Glutamatergic neuron (in vitro differentiated cells): ENCODE measurements at regions not wholly inside any gene's neighbourhood (a gene's known extent, or its start where the extent isn't known, plus 50 kb on each side); places are given as distances from the start of the nearest gene placed in this dataset.

Source experiments
- DNase-seq: peaks from one replicate; pipeline ENCODE4 v3.0.0; 2022
- H3K27ac Mint-ChIP-seq: one replicate; pipeline ENCODE4 v1.8.0; 2020; ENCODE audit warnings: mild to moderate bottlenecking, mixed read lengths, inconsistent platforms; ENCODE audit not compliant: unreplicated experiment
- H3K27me3 Mint-ChIP-seq: one replicate; pipeline ENCODE4 v1.8.0; 2020; ENCODE audit warnings: mild to moderate bottlenecking, moderate library complexity, mixed read lengths, inconsistent platforms; ENCODE audit not compliant: unreplicated experiment
- H3K36me3 Mint-ChIP-seq: one replicate; pipeline ENCODE4 v1.8.0; 2020; ENCODE audit warnings: mild to moderate bottlenecking, mixed read lengths, inconsistent platforms; ENCODE audit not compliant: unreplicated experiment
- H3K4me1 Mint-ChIP-seq: one replicate; pipeline ENCODE4 v1.8.0; 2020; ENCODE audit warnings: mild to moderate bottlenecking, low read depth, mixed read lengths, inconsistent platforms; ENCODE audit not compliant: unreplicated experiment
- H3K4me3 Mint-ChIP-seq: one replicate; pipeline ENCODE4 v1.8.0; 2020; ENCODE audit warnings: mild to moderate bottlenecking, mixed read lengths, inconsistent platforms; ENCODE audit not compliant: unreplicated experiment
- H3K9me3 Mint-ChIP-seq: one replicate; pipeline ENCODE4 v1.8.0; 2020; ENCODE audit warnings: mild to moderate bottlenecking, moderate library complexity, mixed read lengths, inconsistent platforms; ENCODE audit not compliant: unreplicated experiment
- CTCF ChIP-seq: fragments of 200-600 bp; sonication (generic); IDR thresholded peaks from one replicate; pipeline ENCODE4 v1.5.0; 2021; ENCODE audit not compliant: partially characterized antibody, unreplicated experiment

GRCh38 chr11:19357943-19358342 lies 117.2 kb upstream of the E2F8 start:
- Mint-ChIP-seq H3K4me1 (peaks cover 32% of the 10 kb centered on the region), H3K9me3 (peaks cover 1% of the 10 kb centered on the region), H3K36me3 (peaks cover 6% of the 10 kb centered on the region), H3K27ac (no peak overlapping the region), H3K4me3 (peak overlapping the region; percentile 69), H3K27me3 (peaks cover under 1% of the 10 kb centered on the region)
- DNase-seq: no peak
- no peak for TF ChIP-seq CTCF

- peaks cover 7% of the 10 kb centered on the region for H3K9me3 Mint-ChIP-seq
- H3K27me3 Mint-ChIP-seq: peaks cover 2% of the 10 kb centered on the region
- DNase-seq: no peak
- H3K4me1 Mint-ChIP-seq: peaks cover 42% of the 10 kb centered on the region
- peaks cover 11% of the 10 kb centered on the region for H3K36me3 Mint-ChIP-seq
- H3K4me3 Mint-ChIP-seq: peak overlapping the region; percentile 39
- no peak for TF ChIP-seq CTCF
- no peak overlapping the region for H3K27ac Mint-ChIP-seq
Observed at GRCh38 chr11:19355601-19356000, 114.9 kb upstream of the E2F8 start.

DNA sequence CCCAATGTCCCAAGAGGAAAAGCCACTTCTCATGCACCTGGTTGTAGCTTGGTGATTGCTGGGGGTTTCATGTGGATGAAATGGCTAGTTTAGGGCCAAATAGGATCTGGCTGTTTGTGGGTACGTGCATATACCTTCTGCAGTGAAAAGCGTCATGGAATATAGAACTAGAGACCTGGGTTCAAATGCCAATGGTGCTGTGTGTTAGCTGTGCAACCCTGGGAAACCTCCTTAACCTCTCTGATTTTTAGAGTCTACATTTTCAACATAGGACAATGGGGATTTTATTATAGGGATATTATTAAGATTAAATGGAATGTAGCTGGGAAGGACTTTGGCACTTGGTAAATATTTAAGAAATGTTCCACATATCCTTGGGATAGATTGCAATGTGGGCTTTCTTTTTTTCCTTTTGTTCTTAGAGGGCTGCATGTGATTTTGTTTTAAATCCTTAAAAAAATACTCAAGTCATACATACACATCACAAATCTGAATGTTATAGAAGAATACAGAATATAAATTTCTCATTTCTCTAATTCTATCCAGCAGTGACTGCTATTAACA lies 112.6 kb upstream of the E2F8 start:
- DNase-seq: no peak
- Mint-ChIP-seq H3K4me1 (peaks cover 59% of the 10 kb centered on the region), H3K9me3 (peaks cover 8% of the 10 kb centered on the region), H3K36me3 (peaks cover 19% of the 10 kb centered on the region), H3K27me3 (peaks cover 2% of the 10 kb centered on the region), H3K27ac (no peak overlapping the region), H3K4me3 (peak overlapping the region; percentile 83)
- TF ChIP-seq CTCF: no peak

DNA sequence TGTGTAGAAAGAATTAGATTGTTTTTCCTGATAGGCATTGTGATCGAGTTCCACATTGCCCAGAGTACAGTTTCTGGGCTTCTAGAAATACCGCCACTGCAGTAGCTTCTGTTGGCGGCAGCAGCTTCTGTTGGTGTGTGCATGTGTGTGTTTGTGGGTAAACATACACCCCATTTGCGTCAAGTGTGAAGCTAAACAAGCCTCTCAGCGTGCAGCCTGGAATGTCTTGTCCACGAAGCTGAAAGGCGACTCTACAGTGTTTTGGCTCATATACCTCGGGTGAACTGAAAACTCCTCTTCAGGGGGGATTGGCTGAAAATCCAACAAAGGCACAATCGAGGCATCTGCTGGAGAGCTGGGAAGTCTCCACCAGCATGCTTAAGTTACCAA lies 112.0 kb upstream of the E2F8 start:
- TF ChIP-seq CTCF: no peak
- Mint-ChIP-seq H3K36me3 (peaks cover 19% of the 10 kb centered on the region), H3K4me3 (peak overlapping the region; percentile 83), H3K9me3 (peaks cover 8% of the 10 kb centered on the region), H3K27ac (peak overlapping the region; percentile 4), H3K4me1 (peaks cover 60% of the 10 kb centered on the region), H3K27me3 (peaks cover 5% of the 10 kb centered on the region)
- DNase-seq: no peak

DNA sequence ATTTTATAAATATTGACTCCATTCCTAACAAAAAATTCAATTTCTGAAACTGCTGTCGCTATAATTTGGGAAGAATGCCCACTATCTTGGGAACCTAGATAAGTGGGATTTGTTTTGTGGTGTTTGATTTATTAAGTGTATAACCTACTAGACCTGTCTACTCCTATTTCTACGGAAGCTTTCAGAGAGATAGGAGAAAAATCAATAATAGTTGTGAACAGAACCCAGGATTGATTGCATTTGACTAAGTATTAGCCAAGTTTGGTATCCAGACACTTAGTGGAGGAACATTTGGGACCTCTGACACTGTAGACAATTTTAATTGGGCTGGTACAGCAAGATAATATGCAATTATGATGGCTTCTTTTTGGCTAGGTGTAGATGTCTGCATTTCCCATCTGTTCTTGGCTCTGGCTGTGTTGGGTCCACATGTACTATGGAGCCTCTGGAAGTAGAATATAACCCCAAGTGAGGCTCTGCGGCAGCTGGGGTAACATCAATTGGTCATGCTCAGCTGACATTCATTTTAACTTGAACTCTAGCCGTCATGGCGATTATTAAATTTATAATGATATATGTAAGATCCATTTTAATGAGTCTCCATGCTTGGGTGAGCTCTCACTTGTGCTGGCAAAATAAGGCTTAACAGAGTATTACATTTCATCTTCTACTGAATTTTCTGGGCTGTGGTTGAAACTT lies 111.5 kb upstream of the E2F8 start:
- peaks cover 6% of the 10 kb centered on the region for H3K27me3 Mint-ChIP-seq
- H3K27ac Mint-ChIP-seq: peak overlapping the region; percentile 4
- H3K4me3 Mint-ChIP-seq: peak overlapping the region; percentile 83
- peaks cover 61% of the 10 kb centered on the region for H3K4me1 Mint-ChIP-seq
- TF ChIP-seq CTCF: no peak
- H3K9me3 Mint-ChIP-seq: peaks cover 11% of the 10 kb centered on the region
- peaks cover 19% of the 10 kb centered on the region for H3K36me3 Mint-ChIP-seq
- DNase-seq: no peak
